Mesenchymal stem cell (in vitro differentiated cells and primary cell): ENCODE measurements at regions not wholly inside any gene's neighbourhood (a gene's known extent, or its start where the extent isn't known, plus 50 kb on each side); places are given as distances from the start of the nearest gene placed in this dataset.

ENCODE experiments used
- DNase-seq: peaks from one replicate; pipeline ENCODE4 v3.0.0-alpha.2; 2013
- H2AFZ ChIP-seq: one replicate; pipeline ENCODE4 v1.6.1; 2013; ENCODE audit warnings: low read depth, mild to moderate bottlenecking, control low read depth, inconsistent platforms, low read length, moderate library complexity
- H2AK5ac ChIP-seq: 2 replicates; pipeline ENCODE4 v1.6.1; 2013; ENCODE audit warnings: low read length, moderate library complexity, mild to moderate bottlenecking, inconsistent platforms; ENCODE audit not compliant: severe bottlenecking
- H2BK120ac ChIP-seq: one replicate; pipeline ENCODE4 v1.6.1; 2013; ENCODE audit warnings: low read depth, mild to moderate bottlenecking, inconsistent platforms, low read length, moderate library complexity
- H2BK12ac ChIP-seq, 2 experiments: one replicate each; pipeline ENCODE4 v1.6.1; 2013; ENCODE audit warnings: inconsistent platforms in 2 of 2, low read length in 2 of 2, mild to moderate bottlenecking in 2 of 2, moderate library complexity in 2 of 2, control low read depth in 1 of 2
- H2BK15ac ChIP-seq: one replicate; pipeline ENCODE4 v1.6.1; 2013; ENCODE audit warnings: mild to moderate bottlenecking, low read depth, inconsistent platforms; ENCODE audit not compliant: poor library complexity, severe bottlenecking
- H2BK5ac ChIP-seq: 2 replicates; pipeline ENCODE4 v1.6.1; 2013; ENCODE audit warnings: low read depth, mild to moderate bottlenecking, low read length, control low read depth, inconsistent platforms; ENCODE audit not compliant: poor library complexity, severe bottlenecking
- H3K14ac ChIP-seq, 2 experiments: one replicate each; pipeline ENCODE4 v1.6.1; 2013; ENCODE audit warnings: inconsistent platforms in 2 of 2, low read length in 2 of 2, control low read depth in 1 of 2, mild to moderate bottlenecking in 1 of 2, moderate library complexity in 1 of 2
- H3K18ac ChIP-seq, 2 experiments: one replicate each; pipeline ENCODE4 v1.6.1; 2013; ENCODE audit warnings: inconsistent platforms in 2 of 2, low read length in 2 of 2, control low read depth in 1 of 2, low read depth in 1 of 2, mild to moderate bottlenecking in 1 of 2
- H3K23ac ChIP-seq, 2 experiments: one replicate each; pipeline ENCODE4 v1.6.1; 2013; ENCODE audit warnings: inconsistent platforms in 2 of 2, low read length in 2 of 2, mild to moderate bottlenecking in 2 of 2, moderate library complexity in 2 of 2, control low read depth in 1 of 2
- H3K27ac ChIP-seq: 2 replicates; pipeline ENCODE4 v1.5.1; 2013; ENCODE audit warnings: mild to moderate bottlenecking, moderate library complexity, low read length, control low read depth, inconsistent platforms; ENCODE audit not compliant: poor library complexity, severe bottlenecking
- H3K27me3 ChIP-seq, 2 experiments: 2 replicates each; pipeline versions ENCODE4 v1.6.1 to v1.7.0; 2013; ENCODE audit warnings: low read length in 2 of 2, mild to moderate bottlenecking in 2 of 2, moderate library complexity in 2 of 2, control low read depth in 1 of 2, inconsistent platforms in 1 of 2; ENCODE audit not compliant: control insufficient read depth in 1 of 2, insufficient read depth in 1 of 2
- H3K36me3 ChIP-seq, 2 experiments: 2 replicates each; pipeline versions ENCODE4 v1.6.1 to v1.7.0; 2013; ENCODE audit warnings: low read length in 2 of 2, control low read depth in 1 of 2, inconsistent platforms in 1 of 2, low read depth in 1 of 2, mild to moderate bottlenecking in 1 of 2; ENCODE audit not compliant: insufficient read depth in 2 of 2, control insufficient read depth in 1 of 2
- H3K4ac ChIP-seq, 2 experiments: one replicate each; pipeline ENCODE4 v1.6.1; 2013; ENCODE audit warnings: inconsistent platforms in 2 of 2, low read length in 2 of 2, mild to moderate bottlenecking in 2 of 2, moderate library complexity in 2 of 2, control low read depth in 1 of 2, low read depth in 1 of 2
- H3K4me1 ChIP-seq: 2 replicates; pipeline ENCODE4 v1.6.1; 2013; ENCODE audit warnings: low read depth, low read length, control low read depth; ENCODE audit not compliant: control insufficient read depth, insufficient read depth
- H3K4me2 ChIP-seq: 2 replicates; pipeline ENCODE4 v1.6.1; 2013; ENCODE audit warnings: low read length, mild to moderate bottlenecking, inconsistent platforms; ENCODE audit not compliant: poor library complexity, severe bottlenecking
- H3K4me3 ChIP-seq, 2 experiments: 2 replicates each; pipeline versions ENCODE4 v1.5.1 to v1.7.0; 2013; ENCODE audit warnings: low read length in 2 of 2, mild to moderate bottlenecking in 2 of 2, control low read depth in 1 of 2, low read depth in 1 of 2; ENCODE audit not compliant: insufficient read depth in 1 of 2
- H3K79me1 ChIP-seq: replicated peaks from 2 replicates; pipeline ENCODE4 v1.6.1; 2013; ENCODE audit warnings: mild to moderate bottlenecking, control low read depth, low read length, inconsistent platforms; ENCODE audit not compliant: poor library complexity, severe bottlenecking
- H3K9ac ChIP-seq: 2 replicates; pipeline ENCODE4 v1.7.0; 2013; ENCODE audit warnings: mild to moderate bottlenecking, low read length, moderate library complexity
- H3K9me3 ChIP-seq: 2 replicates; pipeline ENCODE4 v1.7.0; 2013; ENCODE audit warnings: mild to moderate bottlenecking, low read length; ENCODE audit not compliant: control insufficient read depth
- H4K8ac ChIP-seq: one replicate; pipeline ENCODE4 v1.6.1; 2013; ENCODE audit warnings: inconsistent platforms, mild to moderate bottlenecking, low read length, moderate library complexity
- H4K91ac ChIP-seq: one replicate; pipeline ENCODE4 v1.6.1; 2013; ENCODE audit warnings: mild to moderate bottlenecking, low read length, inconsistent platforms
- WGBS: methylation state at CpG from one replicate; pipeline ENCODE4 v1.1.7; 2013; ENCODE audit warnings: mixed read lengths; 5-methylcytosine and 5-hydroxymethylcytosine counted together

- H4K91ac ChIP-seq: no peak overlapping the region
- no peaks in the 10 kb centered on the region for H3K27me3 ChIP-seq
- no peak overlapping the region for H4K8ac ChIP-seq
- WGBS: 80% methylated on average over 2 of the region's 2 CpGs
- no peak overlapping the region for H3K18ac ChIP-seq
- no peak overlapping the region for H2AFZ ChIP-seq
- no peak overlapping the region for H3K4me2 ChIP-seq
- peak overlapping the region; percentile 76 for H3K9ac ChIP-seq
- H3K23ac ChIP-seq: no peak overlapping the region
- H2BK12ac ChIP-seq: no peak overlapping the region
- peaks cover 3% of the 10 kb centered on the region for H3K4me1 ChIP-seq
- H2BK120ac ChIP-seq: no peak overlapping the region
- no peaks in the 10 kb centered on the region for H3K79me1 ChIP-seq
- peak; percentile 69 for DNase-seq
- H3K27ac ChIP-seq: no peak overlapping the region
- H3K14ac ChIP-seq: no peak overlapping the region
- H3K36me3 ChIP-seq: no peaks in the 10 kb centered on the region
- no peak overlapping the region for H3K4ac ChIP-seq
- H2BK5ac ChIP-seq: no peak overlapping the region
- H2AK5ac ChIP-seq: no peak overlapping the region
- no peak overlapping the region for H2BK15ac ChIP-seq
- peak overlapping the region in 1 of 2 experiments; percentile 29 for H3K4me3 ChIP-seq
- H3K9me3 ChIP-seq: peaks cover 2% of the 10 kb centered on the region
These were observed 270.7 kb upstream of the PDE3A start for GRCh38 chr12:20097626-20098025.

DNA sequence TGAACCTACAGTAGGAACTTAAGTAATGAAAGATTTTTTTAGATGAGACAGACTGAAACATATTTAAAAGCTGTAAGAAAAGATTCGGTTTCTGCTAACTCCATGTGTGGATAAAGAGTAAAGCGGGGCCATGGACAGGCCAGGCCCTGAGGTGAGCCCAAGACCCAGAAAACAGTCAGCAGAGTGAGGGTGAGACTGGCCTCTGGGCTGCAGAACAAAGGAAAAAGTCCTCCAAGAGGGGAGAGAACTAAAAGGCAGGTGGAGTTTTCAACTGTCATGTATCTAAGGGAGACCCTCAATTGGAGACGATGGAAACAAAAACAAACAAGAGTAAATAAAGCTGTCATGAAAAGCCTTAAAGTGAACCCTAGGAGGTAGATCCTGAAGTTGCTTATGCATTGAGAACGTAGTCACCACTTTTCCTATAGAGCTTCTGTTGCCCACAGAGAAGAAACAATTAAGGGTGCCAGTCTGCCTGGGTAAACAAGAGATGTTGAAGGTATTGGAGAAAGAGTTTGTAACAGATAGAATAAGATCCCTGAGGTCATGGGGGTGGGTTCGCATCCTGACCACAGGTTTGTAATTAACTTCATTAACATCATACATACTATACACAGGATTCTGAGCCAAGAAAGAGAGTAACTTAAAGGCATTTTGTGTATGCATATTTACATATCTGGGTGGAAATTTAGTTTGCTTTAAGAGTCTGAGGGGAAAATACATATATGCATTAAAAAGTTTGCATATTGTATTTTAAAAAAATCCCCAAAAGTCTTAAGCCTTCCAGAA is 268.7 kb upstream of the PDE3A start:
- H3K4ac ChIP-seq: no peak overlapping the region
- H3K4me2 ChIP-seq: no peak overlapping the region
- no peak overlapping the region for H3K18ac ChIP-seq
- no peaks in the 10 kb centered on the region for H3K27me3 ChIP-seq
- no peak overlapping the region for H3K27ac ChIP-seq
- no peak overlapping the region for H2BK5ac ChIP-seq
- H3K79me1 ChIP-seq: no peaks in the 10 kb centered on the region
- H3K36me3 ChIP-seq: no peaks in the 10 kb centered on the region
- no peak overlapping the region for H3K9ac ChIP-seq
- H2BK12ac ChIP-seq: no peak overlapping the region
- H3K9me3 ChIP-seq: no peaks in the 10 kb centered on the region
- no peak overlapping the region for H4K8ac ChIP-seq
- 79% methylated on average over 4 of the region's 5 CpGs for WGBS
- no peak overlapping the region for H2BK15ac ChIP-seq
- H3K4me3 ChIP-seq: no peak overlapping the region
- no peak overlapping the region for H2BK120ac ChIP-seq
- H2AK5ac ChIP-seq: no peak overlapping the region
- H3K4me1 ChIP-seq: peaks cover 3% of the 10 kb centered on the region
- no peak overlapping the region for H3K14ac ChIP-seq
- H3K23ac ChIP-seq: no peak overlapping the region
- no peak overlapping the region for H4K91ac ChIP-seq
- DNase-seq: no peak
- no peak overlapping the region for H2AFZ ChIP-seq

GRCh38 chr12:20101046-20101445 is 267.3 kb upstream of the PDE3A start:
- Histone ChIP-seq H3K18ac (peak overlapping the region in 1 of 2 experiments; percentile 60), H3K36me3 (no peaks in the 10 kb centered on the region), H3K27ac (no peak overlapping the region), H3K4ac (no peak overlapping the region), H3K79me1 (no peaks in the 10 kb centered on the region), H2BK5ac (no peak overlapping the region), H4K8ac (peak overlapping the region; percentile 36), H3K23ac (peak overlapping the region in 1 of 2 experiments; percentile 66), H2BK12ac (peak overlapping the region in 1 of 2 experiments; percentile 84), H2AFZ (no peak overlapping the region), H3K9me3 (no peaks in the 10 kb centered on the region), H3K9ac (no peak overlapping the region), H2BK15ac (no peak overlapping the region), H2AK5ac (no peak overlapping the region), H2BK120ac (no peak overlapping the region), H4K91ac (peak overlapping the region; percentile 61), H3K4me2 (no peak overlapping the region), H3K14ac (no peak overlapping the region), H3K4me3 (no peak overlapping the region), H3K4me1 (peaks cover 3% of the 10 kb centered on the region), H3K27me3 (no peaks in the 10 kb centered on the region)
- no peak for DNase-seq
- WGBS: 88% methylated on average over 5 of the region's 5 CpGs

DNA sequence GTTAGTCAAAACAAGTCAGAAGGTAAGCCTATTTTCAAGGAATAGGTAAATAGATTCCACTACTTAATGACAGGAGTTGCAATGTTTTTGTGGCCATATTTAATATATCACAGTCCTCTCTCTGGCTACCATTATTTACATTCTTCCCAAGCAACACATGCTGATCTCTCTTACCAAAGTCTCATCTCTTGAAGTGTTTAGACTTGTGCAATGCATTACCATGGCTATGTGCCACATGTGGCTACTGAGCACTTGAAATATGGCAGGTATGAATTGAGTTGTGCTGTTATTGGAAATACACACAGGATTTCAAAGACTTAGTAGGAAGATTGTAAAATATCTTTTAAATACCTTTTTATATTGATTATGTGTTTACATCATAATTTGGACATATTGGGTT is 262.4 kb upstream of the PDE3A start:
- no peaks in the 10 kb centered on the region for H3K79me1 ChIP-seq
- H3K4me2 ChIP-seq: no peak overlapping the region
- H3K36me3 ChIP-seq: no peaks in the 10 kb centered on the region
- H3K18ac ChIP-seq: no peak overlapping the region
- H3K27ac ChIP-seq: no peak overlapping the region
- no peaks in the 10 kb centered on the region for H3K27me3 ChIP-seq
- no peak overlapping the region for H2BK5ac ChIP-seq
- H4K8ac ChIP-seq: no peak overlapping the region
- H3K4me1 ChIP-seq: peaks cover 3% of the 10 kb centered on the region
- no peak overlapping the region for H2BK15ac ChIP-seq
- no peak overlapping the region for H2BK120ac ChIP-seq
- no peak overlapping the region for H4K91ac ChIP-seq
- no peak overlapping the region for H3K23ac ChIP-seq
- no peak overlapping the region for H3K4ac ChIP-seq
- no peak overlapping the region for H3K9ac ChIP-seq
- no peak overlapping the region for H2BK12ac ChIP-seq
- no peak overlapping the region for H3K4me3 ChIP-seq
- no peak overlapping the region for H2AK5ac ChIP-seq
- no peak overlapping the region for H2AFZ ChIP-seq
- H3K14ac ChIP-seq: no peak overlapping the region
- no peaks in the 10 kb centered on the region for H3K9me3 ChIP-seq
- peak; percentile 74 for DNase-seq
